HFFc6 (cell line): ENCODE measurements at regions not wholly inside any gene's neighbourhood (a gene's known extent, or its start where the extent isn't known, plus 50 kb on each side); places are given as distances from the start of the nearest gene placed in this dataset.
"Not testable (repeated sequence)": the region's sequence is repeated elsewhere in the genome, so short reads cannot be mapped to it uniquely, and the experiment has no call there.

ENCODE experiments used
- DNase-seq: peaks from one replicate; pipeline ENCODE4 v3.0.0-alpha.2; 2018
- H3K27ac Mint-ChIP-seq: 2 replicates; pipeline ENCODE4 v1.8.0; 2020; ENCODE audit warnings: mild to moderate bottlenecking, mixed read lengths
- H3K27me3 Mint-ChIP-seq: 2 replicates; pipeline ENCODE4 v1.8.0; 2021; ENCODE audit warnings: mild to moderate bottlenecking, moderate library complexity, mixed read lengths; ENCODE audit not compliant: insufficient read depth
- H3K36me3 Mint-ChIP-seq: 2 replicates; pipeline ENCODE4 v1.8.0; 2021; ENCODE audit warnings: low read depth, mixed read lengths
- H3K4me1 Mint-ChIP-seq: 2 replicates; pipeline ENCODE4 v1.8.0; 2020; ENCODE audit warnings: low read depth, mixed read lengths
- H3K4me3 Mint-ChIP-seq: 2 replicates; pipeline ENCODE4 v1.8.0; 2020; ENCODE audit warnings: mild to moderate bottlenecking, moderate library complexity, mixed read lengths
- H3K9me3 Mint-ChIP-seq: 2 replicates; pipeline ENCODE4 v1.8.0; 2020; ENCODE audit warnings: mild to moderate bottlenecking, mixed read lengths
- TF ChIP-seq, protein P1 (sequence below): fragments of 200-600 bp; sonication (generic); IDR thresholded peaks from 2 replicates; pipeline ENCODE4 v1.5.0; 2021; ENCODE audit warnings: antibody characterized with exemption, mild to moderate bottlenecking

DNA sequence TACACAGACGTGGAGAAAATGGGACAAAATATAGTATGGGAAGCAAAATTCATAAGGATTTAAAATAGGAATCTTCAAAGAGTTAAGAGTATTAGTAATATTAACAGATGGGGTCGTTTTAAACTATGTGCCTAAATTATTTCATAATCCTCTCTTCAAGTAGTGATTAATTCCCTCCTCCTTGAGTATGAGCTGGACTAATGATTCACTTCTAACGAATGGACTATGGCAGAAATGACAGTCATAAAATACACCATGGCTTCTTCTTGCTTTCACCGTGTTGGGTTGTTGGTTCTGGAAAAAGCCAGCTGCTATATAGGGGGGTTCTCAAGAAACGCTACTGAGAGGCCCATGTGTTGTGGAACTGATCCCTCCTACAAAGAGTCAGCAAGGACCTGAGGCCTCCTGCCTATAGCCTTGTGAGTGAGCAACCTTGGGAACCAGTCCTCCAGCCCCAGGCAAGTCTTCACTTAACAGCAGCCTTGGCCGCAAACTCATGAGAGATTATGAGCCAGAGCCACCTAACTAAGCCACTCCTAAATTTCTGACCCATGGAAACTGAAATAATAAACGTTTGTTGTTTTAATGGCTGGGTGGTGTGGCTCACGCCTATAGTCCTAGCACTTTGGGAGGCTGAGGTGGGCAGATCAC lies 64.8 kb upstream of the ABHD2 start:
- peak; percentile 45 for DNase-seq
- H3K4me1 Mint-ChIP-seq = peaks cover 22% of the 10 kb centered on the region
- peak overlapping the region; percentile 65; the same call in 1 of the 2 replicates for H3K27ac Mint-ChIP-seq
- H3K9me3 Mint-ChIP-seq = peaks cover 12% of the 10 kb centered on the region
- H3K36me3 Mint-ChIP-seq = peaks cover 12% of the 10 kb centered on the region; the same call in 1 of the 2 replicates
- H3K27me3 Mint-ChIP-seq = peaks cover 6% of the 10 kb centered on the region
- H3K4me3 Mint-ChIP-seq = no peak overlapping the region
- TF ChIP-seq, protein P1, sequence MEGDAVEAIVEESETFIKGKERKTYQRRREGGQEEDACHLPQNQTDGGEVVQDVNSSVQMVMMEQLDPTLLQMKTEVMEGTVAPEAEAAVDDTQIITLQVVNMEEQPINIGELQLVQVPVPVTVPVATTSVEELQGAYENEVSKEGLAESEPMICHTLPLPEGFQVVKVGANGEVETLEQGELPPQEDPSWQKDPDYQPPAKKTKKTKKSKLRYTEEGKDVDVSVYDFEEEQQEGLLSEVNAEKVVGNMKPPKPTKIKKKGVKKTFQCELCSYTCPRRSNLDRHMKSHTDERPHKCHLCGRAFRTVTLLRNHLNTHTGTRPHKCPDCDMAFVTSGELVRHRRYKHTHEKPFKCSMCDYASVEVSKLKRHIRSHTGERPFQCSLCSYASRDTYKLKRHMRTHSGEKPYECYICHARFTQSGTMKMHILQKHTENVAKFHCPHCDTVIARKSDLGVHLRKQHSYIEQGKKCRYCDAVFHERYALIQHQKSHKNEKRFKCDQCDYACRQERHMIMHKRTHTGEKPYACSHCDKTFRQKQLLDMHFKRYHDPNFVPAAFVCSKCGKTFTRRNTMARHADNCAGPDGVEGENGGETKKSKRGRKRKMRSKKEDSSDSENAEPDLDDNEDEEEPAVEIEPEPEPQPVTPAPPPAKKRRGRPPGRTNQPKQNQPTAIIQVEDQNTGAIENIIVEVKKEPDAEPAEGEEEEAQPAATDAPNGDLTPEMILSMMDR = no peak

DNA sequence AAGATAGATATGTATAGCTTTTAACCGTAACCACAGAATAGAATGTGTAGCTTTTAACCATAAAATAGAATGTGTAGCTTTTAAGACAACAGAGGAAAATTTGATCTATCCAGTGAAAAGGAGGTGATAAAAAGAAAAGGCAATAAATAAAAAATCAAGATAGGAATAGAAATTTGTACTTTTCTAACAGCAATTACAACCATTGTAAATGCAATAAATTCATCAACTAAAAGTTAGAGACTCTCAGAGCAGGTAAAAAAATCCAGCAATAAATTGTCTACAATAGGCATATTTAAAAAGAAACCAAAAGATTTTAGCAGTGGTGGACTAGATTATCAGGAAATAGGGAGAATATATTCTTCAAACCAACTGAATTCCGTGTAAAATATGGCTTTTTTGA lies 63.8 kb upstream of the ABHD2 start:
- no peak for DNase-seq
- Mint-ChIP-seq H3K27me3 (peaks cover 6% of the 10 kb centered on the region), H3K4me1 (peaks cover 13% of the 10 kb centered on the region), H3K9me3 (peaks cover 12% of the 10 kb centered on the region), H3K4me3 (no peak overlapping the region), H3K36me3 (peaks cover 12% of the 10 kb centered on the region; the same call in 1 of the 2 replicates), H3K27ac (no peak overlapping the region)
- TF ChIP-seq, protein P1 = no peak

DNA sequence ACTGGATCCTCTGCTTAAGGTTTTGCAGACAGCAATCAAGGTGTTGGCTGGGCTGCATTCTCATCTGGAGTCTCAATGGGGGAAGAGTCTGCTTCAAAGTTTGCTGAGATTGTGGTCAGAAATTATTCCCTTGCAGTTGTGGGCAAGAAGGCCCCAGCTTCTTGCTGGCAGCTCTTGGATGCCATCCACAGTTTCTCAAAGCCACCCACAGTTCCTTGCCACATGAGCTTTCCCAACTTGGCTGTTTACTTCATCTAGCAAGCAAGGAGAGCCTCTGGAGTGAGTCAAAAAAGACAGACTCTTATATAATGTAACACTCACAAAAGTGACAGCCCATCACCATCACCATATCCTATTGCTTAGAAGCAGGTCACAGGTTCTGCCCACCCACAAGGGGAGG lies 62.1 kb upstream of the ABHD2 start:
- H3K36me3 Mint-ChIP-seq = peaks cover 12% of the 10 kb centered on the region; the same call in 1 of the 2 replicates

DNA sequence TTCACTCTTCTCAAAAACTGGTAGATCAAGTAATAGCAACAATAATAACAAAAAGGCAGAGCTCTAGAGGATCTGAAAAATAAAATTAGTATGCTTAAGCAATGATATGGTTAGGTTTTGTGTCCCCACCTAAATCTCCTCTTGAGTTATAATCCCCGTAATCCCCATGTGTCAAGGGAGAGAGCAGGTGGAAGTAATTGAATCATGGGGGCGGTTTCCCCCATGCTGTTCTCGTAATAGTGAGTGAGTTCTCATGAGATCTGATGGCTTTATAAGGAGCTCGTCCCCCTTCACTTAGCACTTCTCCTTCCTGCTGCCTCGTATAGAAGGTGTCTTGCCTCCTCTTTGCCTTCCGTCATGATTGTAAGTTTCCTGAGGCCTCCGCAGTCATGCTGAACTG lies 60.2 kb upstream of the ABHD2 start:
- H3K4me3 Mint-ChIP-seq = no peak overlapping the region
- peaks cover 6% of the 10 kb centered on the region for H3K27me3 Mint-ChIP-seq
- TF ChIP-seq, protein P1 = no peak
- DNase-seq = no peak
- H3K9me3 Mint-ChIP-seq = peaks cover 18% of the 10 kb centered on the region
- peaks cover 20% of the 10 kb centered on the region for H3K4me1 Mint-ChIP-seq
- H3K27ac Mint-ChIP-seq = no peak overlapping the region
- peaks cover 12% of the 10 kb centered on the region; the same call in 1 of the 2 replicates for H3K36me3 Mint-ChIP-seq

More for the DNA sequence above, 62.1 kb upstream of the ABHD2 start:
- Mint-ChIP-seq H3K4me1 (peaks cover 22% of the 10 kb centered on the region), H3K4me3 (no peak overlapping the region), H3K27ac (no peak overlapping the region), H3K27me3 (peaks cover 7% of the 10 kb centered on the region), H3K9me3 (peaks cover 16% of the 10 kb centered on the region)
- TF ChIP-seq, protein P1 = no peak
- no peak for DNase-seq

DNA sequence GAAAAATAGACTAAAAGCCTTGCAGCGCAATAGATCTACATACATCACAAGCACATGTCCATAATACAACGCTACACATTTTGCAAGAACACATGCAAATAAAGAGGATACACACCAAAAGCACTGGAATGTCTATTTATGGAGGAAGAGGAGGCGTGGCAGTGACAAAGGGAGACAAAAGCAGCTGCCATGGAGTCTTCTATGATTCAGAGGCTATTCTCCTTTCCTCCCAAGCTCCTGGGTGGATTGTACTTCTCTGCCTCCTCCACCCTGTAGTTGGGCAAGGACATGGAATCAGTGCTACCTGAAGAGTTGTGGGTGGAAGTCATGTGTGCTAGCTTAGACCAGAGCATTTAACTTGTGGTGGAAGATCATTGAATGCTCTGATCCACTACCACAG lies 57.9 kb upstream of the ABHD2 start:
- no peak overlapping the region for H3K27ac Mint-ChIP-seq
- TF ChIP-seq, protein P1 = no peak
- H3K9me3 Mint-ChIP-seq = peaks cover 17% of the 10 kb centered on the region
- no peak overlapping the region for H3K4me3 Mint-ChIP-seq
- H3K4me1 Mint-ChIP-seq = peaks cover 16% of the 10 kb centered on the region
- H3K36me3 Mint-ChIP-seq = 0 out of 2 replicates have a peak, but pooled peaks cover 10% of the 10 kb centered on the region
- H3K27me3 Mint-ChIP-seq = peaks cover 6% of the 10 kb centered on the region
- no peak for DNase-seq

DNA sequence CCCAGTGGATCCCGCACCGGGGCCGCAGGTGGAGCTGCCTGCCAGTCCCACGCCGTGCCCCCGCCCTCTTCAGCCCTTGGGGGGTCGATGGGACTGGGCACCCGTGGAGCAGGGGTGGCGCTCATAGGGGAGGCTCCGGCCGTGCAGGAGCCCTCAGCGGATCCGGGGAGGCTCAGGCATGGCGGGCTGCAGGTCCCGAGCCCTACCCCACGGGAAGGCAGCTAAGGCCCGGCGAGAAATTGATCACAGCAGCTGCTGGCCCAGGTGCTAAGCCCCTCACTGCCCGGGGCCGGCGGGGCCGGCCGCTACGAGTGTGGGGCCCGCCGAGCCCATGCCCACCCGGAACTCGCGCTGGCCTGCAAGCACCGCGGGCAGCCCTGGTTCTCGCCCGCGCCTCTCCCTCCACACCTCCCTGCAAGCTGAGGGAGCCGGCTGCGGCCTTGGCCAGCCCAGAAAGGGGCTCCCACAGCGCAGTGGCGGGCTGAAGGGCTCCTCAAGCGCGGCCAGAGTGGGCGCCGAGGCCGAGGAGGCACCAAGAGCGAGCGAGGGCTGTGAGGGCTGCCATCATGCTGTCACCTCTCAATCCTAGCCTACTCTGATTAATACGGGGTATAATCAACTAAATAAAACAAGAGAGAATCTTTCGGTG lies 56.5 kb upstream of the ABHD2 start:
- not testable (repeated sequence) for DNase-seq, H3K4me3 Mint-ChIP-seq, H3K9me3 Mint-ChIP-seq, H3K27ac Mint-ChIP-seq, H3K36me3 Mint-ChIP-seq
- peaks cover 10% of the 10 kb centered on the region for H3K27me3 Mint-ChIP-seq
- peaks cover 28% of the 10 kb centered on the region for H3K4me1 Mint-ChIP-seq
